PC-3 (cell line): ENCODE measurements at regions not wholly inside any gene's neighbourhood (a gene's known extent, or its start where the extent isn't known, plus 50 kb on each side); places are given as distances from the start of the nearest gene placed in this dataset.

ENCODE experiments used
- EZH2phosphoT487 ChIP-seq: fragments of 300-600 bp; sonication (generic); IDR thresholded peaks from 2 replicates; pipeline ENCODE4 v1.6.1; 2018; ENCODE audit warnings: mild to moderate bottlenecking, antibody characterized with exemption, low read length, borderline replicate concordance
- TF ChIP-seq, protein P1 (sequence below): fragments of 300-600 bp; sonication (generic); conservative IDR thresholded peaks from 2 replicates; pipeline ENCODE4 v1.5.1; 2017; ENCODE audit warnings: antibody characterized with exemption, low read depth, mild to moderate bottlenecking, low read length

DNA sequence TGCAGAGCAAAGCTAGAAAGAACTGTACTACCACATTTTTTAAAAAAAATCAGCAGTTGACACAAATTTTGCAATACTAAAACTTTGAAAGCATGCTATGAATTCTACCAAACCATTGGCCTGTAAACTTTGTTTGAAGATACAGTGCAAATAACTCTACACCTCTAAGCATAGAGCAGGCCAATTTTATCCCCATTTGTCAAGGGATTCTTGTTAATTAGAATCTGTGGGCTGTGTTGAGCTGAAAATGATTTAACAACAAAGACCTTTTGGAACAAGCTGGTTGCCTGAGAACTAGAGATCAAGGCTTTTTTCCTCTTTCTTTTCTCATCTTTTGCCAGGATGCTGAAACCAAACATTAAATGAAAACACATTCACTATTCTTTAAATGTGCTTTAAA, 886.0 kb upstream of the CDH2 start:
- TF ChIP-seq, protein P1, sequence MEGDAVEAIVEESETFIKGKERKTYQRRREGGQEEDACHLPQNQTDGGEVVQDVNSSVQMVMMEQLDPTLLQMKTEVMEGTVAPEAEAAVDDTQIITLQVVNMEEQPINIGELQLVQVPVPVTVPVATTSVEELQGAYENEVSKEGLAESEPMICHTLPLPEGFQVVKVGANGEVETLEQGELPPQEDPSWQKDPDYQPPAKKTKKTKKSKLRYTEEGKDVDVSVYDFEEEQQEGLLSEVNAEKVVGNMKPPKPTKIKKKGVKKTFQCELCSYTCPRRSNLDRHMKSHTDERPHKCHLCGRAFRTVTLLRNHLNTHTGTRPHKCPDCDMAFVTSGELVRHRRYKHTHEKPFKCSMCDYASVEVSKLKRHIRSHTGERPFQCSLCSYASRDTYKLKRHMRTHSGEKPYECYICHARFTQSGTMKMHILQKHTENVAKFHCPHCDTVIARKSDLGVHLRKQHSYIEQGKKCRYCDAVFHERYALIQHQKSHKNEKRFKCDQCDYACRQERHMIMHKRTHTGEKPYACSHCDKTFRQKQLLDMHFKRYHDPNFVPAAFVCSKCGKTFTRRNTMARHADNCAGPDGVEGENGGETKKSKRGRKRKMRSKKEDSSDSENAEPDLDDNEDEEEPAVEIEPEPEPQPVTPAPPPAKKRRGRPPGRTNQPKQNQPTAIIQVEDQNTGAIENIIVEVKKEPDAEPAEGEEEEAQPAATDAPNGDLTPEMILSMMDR, result no peak
- TF ChIP-seq EZH2phosphoT487, result no peak
